NCI-H1105 (cell line): ENCODE measurements at regions not wholly inside any gene's neighbourhood (a gene's known extent, or its start where the extent isn't known, plus 50 kb on each side); places are given as distances from the start of the nearest gene placed in this dataset.

Experiments used
- DNase-seq: peaks from one replicate; lab custom pipeline; 2025; lab: John Stamatoyannopoulos, UW

GRCh38 chr1:81618376-81618775 is 182.4 kb upstream of the ADGRL2 start:
- no peak for DNase-seq

GRCh38 chr1:81617308-81617967 is 183.3 kb upstream of the ADGRL2 start:
- no peak for DNase-seq

- no peak for DNase-seq
Observed at GRCh38 chr1:81613803-81614202, 186.9 kb upstream of the ADGRL2 start.

- DNase-seq = no peak
Observed at GRCh38 chr1:81607924-81608323, 192.8 kb upstream of the ADGRL2 start.

GRCh38 chr1:81607086-81607485 is 193.6 kb upstream of the ADGRL2 start:
- no peak for DNase-seq

- DNase-seq = no peak
Observed at GRCh38 chr1:81606656-81607055, 194.1 kb upstream of the ADGRL2 start.

- DNase-seq = no peak
Observed at GRCh38 chr1:81605023-81605422, 195.7 kb upstream of the ADGRL2 start.

- DNase-seq = no peak
Observed at GRCh38 chr1:81600878-81601622, 199.7 kb upstream of the ADGRL2 start.

GRCh38 chr1:81600363-81600762 is 200.4 kb upstream of the ADGRL2 start:
- DNase-seq = no peak

- no peak for DNase-seq
Observed at GRCh38 chr1:81598623-81599022, 202.1 kb upstream of the ADGRL2 start.

GRCh38 chr1:81597720-81598426 is 202.9 kb upstream of the ADGRL2 start:
- DNase-seq = no peak

GRCh38 chr1:81596341-81596740 is 204.4 kb upstream of the ADGRL2 start:
- DNase-seq = no peak

GRCh38 chr1:81594206-81594605 is 206.5 kb upstream of the ADGRL2 start:
- no peak for DNase-seq

- DNase-seq = no peak
Observed at GRCh38 chr1:81592233-81592632, 208.5 kb upstream of the ADGRL2 start.

- DNase-seq = no peak
Observed at GRCh38 chr1:81590171-81590570, 210.6 kb upstream of the ADGRL2 start.

- no peak for DNase-seq
Observed at GRCh38 chr1:81588149-81588548, 212.6 kb upstream of the ADGRL2 start.

GRCh38 chr1:81587426-81587825 is 213.3 kb upstream of the ADGRL2 start:
- DNase-seq = no peak

- DNase-seq = no peak
Observed at GRCh38 chr1:81585371-81585770, 215.4 kb upstream of the ADGRL2 start.

GRCh38 chr1:81584398-81584797 is 216.3 kb upstream of the ADGRL2 start:
- no peak for DNase-seq

- no peak for DNase-seq
Observed at GRCh38 chr1:81583878-81584277, 216.9 kb upstream of the ADGRL2 start.

- no peak for DNase-seq
Observed at GRCh38 chr1:81582467-81582986, 218.2 kb upstream of the ADGRL2 start.

- no peak for DNase-seq
Observed at GRCh38 chr1:81578867-81579266, 221.9 kb upstream of the ADGRL2 start.
